ENCODE measurements at regions not wholly inside any gene's neighbourhood (a gene's known extent, or its start where the extent isn't known, plus 50 kb on each side); places are given as distances from the start of the nearest gene placed in this dataset.

- TF ChIP-seq POLR2AphosphoS2 (IDR thresholded peaks at IDR 0.05; ENCODE audit: low read depth, low read length) (no peak), ZBTB33 (CRISPR knock-in tag; IDR thresholded peaks at IDR 0.05) (no peak), MAFF (IDR thresholded peaks at IDR 0.05; ENCODE audit: low read depth, low read length) (no peak), AHDC1 (CRISPR knock-in tag; IDR thresholded peaks at IDR 0.05; ENCODE audit: borderline replicate concordance) (no peak), SP1 (IDR thresholded peaks at IDR 0.05) (no peak), SP1 (CRISPR knock-in tag; IDR thresholded peaks at IDR 0.05) (no peak), PRPF4 (IDR thresholded peaks at IDR 0.05; ENCODE audit: low read depth, low read length, poor library complexity, severe bottlenecking) (no peak), ETV5 (CRISPR knock-in tag; IDR thresholded peaks at IDR 0.05; ENCODE audit: borderline replicate concordance) (no peak), CCAR2 (optimal IDR thresholded peaks at IDR 0.05; ENCODE audit: low read depth, low read length) (no peak), YY1 (IDR thresholded peaks at IDR 0.05; ENCODE audit: insufficient read depth, insufficient replicate concordance, low read depth, low read length) (no peak), ZNF672 (CRISPR knock-in tag; IDR thresholded peaks at IDR 0.05) (no peak)
Measured at GRCh38 chr20:43361526-43361925, 96.2 kb upstream of the SRSF6 start.

Measured in HepG2 (cell line).